Thoracic aorta (tissue), 2 donors: ENCODE measurements at regions not wholly inside any gene's neighbourhood (a gene's known extent, or its start where the extent isn't known, plus 50 kb on each side); places are given as distances from the start of the nearest gene placed in this dataset.
"Not testable (repeated sequence)": the region's sequence is repeated elsewhere in the genome, so short reads cannot be mapped to it uniquely, and the experiment has no call there.

Source experiments
- ATAC-seq: fragments of 150-250 bp; one replicate; pipeline ENCODE4 v1.8.0; 2017; ENCODE audit warnings: low read depth; ENCODE audit not compliant: insufficient number of reproducible peaks, low FRiP score
- DNase-seq: peaks from one replicate; pipeline ENCODE4 v3.0.0-alpha.2; 2020; ENCODE audit warnings: low spot score
- H3K27ac ChIP-seq, 2 donors: fragments of 200-600 bp; sonication (generic); 1 replicate in 1 of 2; 2 replicates in 1 of 2; pipeline ENCODE4 v1.5.1; 2016; ENCODE audit warnings: mild to moderate bottlenecking in 2 of 2, moderate library complexity in 2 of 2
- H3K27me3 ChIP-seq: fragments of 200-600 bp; sonication (generic); replicated peaks from 2 replicates; pipeline ENCODE4 v1.6.0; 2016; ENCODE audit warnings: mild to moderate bottlenecking; ENCODE audit not compliant: insufficient read depth
- H3K36me3 ChIP-seq: fragments of 200-600 bp; sonication (generic); one replicate; pipeline ENCODE4 v1.5.1; 2016
- H3K4me1 ChIP-seq, 2 donors: fragments of 200-600 bp; sonication (generic); 1 replicate in 1 of 2; 2 replicates in 1 of 2; pipeline versions ENCODE4 v1.5.1 to v1.6.0; 2016; ENCODE audit warnings: low read depth in 2 of 2, mild to moderate bottlenecking in 1 of 2; ENCODE audit not compliant: control insufficient read depth in 1 of 2
- H3K4me3 ChIP-seq: fragments of 200-600 bp; sonication (generic); 2 replicates; pipeline ENCODE4 v1.5.1; 2016; ENCODE audit warnings: mild to moderate bottlenecking
- H3K9me3 ChIP-seq: fragments of 200-600 bp; sonication (generic); 2 replicates; pipeline ENCODE4 v1.5.1; 2016
- TF ChIP-seq, protein P1 (sequence below): fragments of 200-600 bp; sonication (generic); IDR thresholded peaks from one replicate; pipeline ENCODE4 v1.5.1; 2019; ENCODE audit warnings: antibody characterized with exemption

DNA sequence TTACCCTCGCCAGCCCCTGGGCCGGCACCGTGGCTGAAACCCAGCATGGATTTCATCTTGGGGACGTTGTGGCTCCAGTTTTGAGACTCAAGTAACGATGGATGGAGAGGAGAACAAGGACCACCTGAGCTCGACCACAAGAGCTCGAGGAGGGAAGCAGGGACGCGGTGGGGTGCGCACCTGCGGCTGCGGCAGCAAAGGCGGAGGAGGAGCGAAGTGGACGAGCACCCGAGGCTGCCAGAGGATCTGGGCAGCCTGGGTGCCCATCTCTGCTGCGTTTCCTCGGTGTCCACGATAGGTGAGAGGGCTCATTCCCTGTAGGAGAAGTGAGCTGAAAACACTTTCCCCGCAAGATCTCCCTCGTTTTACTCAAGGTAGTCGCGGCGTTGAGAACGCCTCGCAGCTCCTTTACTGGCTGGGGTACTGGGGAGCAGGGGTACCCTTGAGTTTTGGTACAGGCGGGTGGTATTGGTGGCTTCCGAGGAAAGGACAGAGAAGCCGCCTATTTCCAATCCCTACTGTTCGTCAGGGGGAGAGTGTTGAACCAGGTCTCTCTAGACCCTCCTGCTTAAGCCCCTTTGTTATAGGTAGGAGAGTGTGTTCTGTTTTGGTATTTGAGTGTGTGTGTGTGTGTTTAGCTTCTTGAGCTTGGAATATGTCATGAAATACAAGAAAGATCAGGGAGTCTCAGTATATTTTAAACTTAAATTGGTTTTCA, 137.7 kb downstream of the TRIM27 start:
- Histone ChIP-seq H3K36me3 (no peaks in the 10 kb centered on the region), H3K4me3 (no peak overlapping the region), H3K27me3 (peaks cover 16% of the 10 kb centered on the region), H3K27ac (no peak overlapping the region), H3K4me1 (peaks cover 0 to 5% of the 10 kb centered on the region in 2 donors), H3K9me3 (no peaks in the 10 kb centered on the region)
- TF ChIP-seq, protein P1, sequence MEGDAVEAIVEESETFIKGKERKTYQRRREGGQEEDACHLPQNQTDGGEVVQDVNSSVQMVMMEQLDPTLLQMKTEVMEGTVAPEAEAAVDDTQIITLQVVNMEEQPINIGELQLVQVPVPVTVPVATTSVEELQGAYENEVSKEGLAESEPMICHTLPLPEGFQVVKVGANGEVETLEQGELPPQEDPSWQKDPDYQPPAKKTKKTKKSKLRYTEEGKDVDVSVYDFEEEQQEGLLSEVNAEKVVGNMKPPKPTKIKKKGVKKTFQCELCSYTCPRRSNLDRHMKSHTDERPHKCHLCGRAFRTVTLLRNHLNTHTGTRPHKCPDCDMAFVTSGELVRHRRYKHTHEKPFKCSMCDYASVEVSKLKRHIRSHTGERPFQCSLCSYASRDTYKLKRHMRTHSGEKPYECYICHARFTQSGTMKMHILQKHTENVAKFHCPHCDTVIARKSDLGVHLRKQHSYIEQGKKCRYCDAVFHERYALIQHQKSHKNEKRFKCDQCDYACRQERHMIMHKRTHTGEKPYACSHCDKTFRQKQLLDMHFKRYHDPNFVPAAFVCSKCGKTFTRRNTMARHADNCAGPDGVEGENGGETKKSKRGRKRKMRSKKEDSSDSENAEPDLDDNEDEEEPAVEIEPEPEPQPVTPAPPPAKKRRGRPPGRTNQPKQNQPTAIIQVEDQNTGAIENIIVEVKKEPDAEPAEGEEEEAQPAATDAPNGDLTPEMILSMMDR = no peak
- DNase-seq = no peak
- no peak for ATAC-seq

DNA sequence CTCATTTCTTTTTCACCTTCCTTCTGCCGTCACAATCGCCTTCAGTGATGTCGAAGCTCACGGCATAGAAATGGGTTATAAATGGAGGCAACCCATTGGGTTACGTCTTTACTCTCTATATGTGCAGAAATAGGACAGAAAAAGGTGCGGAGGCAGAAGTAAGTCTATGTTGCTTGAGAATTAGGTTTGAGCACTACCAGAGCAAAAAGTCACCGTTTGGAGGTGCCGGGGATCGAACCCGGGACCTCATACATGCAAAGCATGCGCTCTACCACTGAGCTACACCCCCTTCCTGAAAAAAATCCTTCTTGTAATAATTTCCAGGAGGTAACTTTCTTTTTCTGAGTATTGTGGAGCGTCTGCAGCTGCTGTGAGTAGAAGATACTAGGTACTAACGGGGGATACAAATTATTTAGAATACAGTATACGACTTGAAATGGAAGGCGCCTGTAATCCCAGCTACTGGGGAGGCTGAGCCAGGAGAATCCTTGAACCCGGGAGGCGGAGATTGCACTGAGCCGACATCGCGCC, 134.2 kb downstream of the TRIM27 start:
- peaks cover 3% of the 10 kb centered on the region for H3K9me3 ChIP-seq
- peaks cover 8% of the 10 kb centered on the region for H3K27me3 ChIP-seq
- peak overlapping the region; percentile 29 for H3K4me3 ChIP-seq
- no peak for DNase-seq
- H3K36me3 ChIP-seq = no peaks in the 10 kb centered on the region
- ATAC-seq = no peak
- peaks cover 0 to 5% of the 10 kb centered on the region in 2 donors for H3K4me1 ChIP-seq
- H3K27ac ChIP-seq = no peak overlapping the region
- TF ChIP-seq, protein P1 = no peak

DNA sequence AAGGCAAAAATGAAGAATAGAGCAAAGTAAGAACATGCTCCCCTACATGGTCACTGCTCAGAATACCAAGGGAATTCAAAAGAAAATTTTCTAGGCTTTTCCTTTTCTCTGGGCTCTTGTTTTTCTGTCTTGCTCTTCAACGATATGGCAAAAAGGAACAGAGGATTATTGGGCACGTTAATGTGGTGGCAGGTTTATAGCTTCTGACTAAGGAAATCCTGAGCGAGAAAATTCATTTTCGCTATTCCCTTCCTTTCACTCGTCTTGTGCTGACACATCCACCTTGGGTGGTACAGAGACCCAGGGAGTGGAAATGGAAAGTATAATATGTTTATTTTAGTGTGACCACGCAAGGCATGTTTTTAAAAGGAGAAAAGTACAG, 132.8 kb downstream of the TRIM27 start:
- Histone ChIP-seq H3K4me3 (no peak overlapping the region), H3K36me3 (no peaks in the 10 kb centered on the region), H3K4me1 (peaks cover 0 to 5% of the 10 kb centered on the region in 2 donors), H3K27ac (no peak overlapping the region), H3K27me3 (peaks cover 8% of the 10 kb centered on the region), H3K9me3 (peaks cover 3% of the 10 kb centered on the region)
- no peak for DNase-seq
- no peak for ATAC-seq
- TF ChIP-seq, protein P1 = no peak

DNA sequence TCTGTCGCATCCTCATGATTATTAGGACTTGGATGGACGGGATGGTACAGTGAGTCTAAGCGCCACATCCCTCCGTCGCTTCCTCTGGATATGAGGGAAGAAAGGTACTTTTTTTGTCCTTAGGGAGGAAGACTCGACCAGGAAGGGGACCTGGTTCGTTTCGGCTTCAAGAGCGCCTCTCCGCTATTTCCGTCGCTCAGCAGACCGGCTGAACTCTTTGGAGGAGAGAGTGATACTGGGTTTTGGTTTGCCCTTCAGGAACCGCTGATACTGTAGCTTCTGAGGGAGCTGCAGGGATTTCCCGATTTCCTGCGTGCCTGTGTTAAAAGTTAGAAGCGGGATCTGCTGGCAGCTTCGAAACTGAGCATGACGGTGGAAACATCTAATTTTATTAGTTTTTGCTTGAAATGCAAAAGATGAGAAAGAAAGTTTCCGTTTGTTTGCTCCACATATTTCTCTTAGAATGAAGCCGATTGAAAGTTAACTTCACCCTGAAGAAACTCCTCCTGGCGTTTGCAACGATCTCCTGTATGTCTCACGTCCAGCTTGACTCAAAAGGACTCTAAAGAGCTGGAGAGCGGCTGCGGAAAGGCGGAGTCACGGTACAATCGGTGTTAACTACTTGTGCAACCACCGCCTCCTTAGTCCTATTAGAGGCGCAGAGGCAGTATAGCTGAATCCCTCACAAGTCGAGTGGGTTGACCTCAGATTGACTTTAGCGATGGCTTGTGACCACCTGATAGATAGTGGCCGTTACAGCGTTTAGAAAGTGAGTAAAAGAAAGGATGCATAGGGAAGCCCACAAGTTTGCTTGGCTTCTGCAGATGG, 129.4 kb downstream of the TRIM27 start:
- no peaks in the 10 kb centered on the region for H3K36me3 ChIP-seq
- peaks cover 3% of the 10 kb centered on the region for H3K9me3 ChIP-seq
- DNase-seq = no peak
- H3K4me1 ChIP-seq = peaks cover 0 to 5% of the 10 kb centered on the region in 2 donors
- no peak overlapping the region for H3K4me3 ChIP-seq
- no peak for ATAC-seq
- no peaks in the 10 kb centered on the region for H3K27me3 ChIP-seq
- no peak overlapping the region for H3K27ac ChIP-seq
- TF ChIP-seq, protein P1 = no peak

DNA sequence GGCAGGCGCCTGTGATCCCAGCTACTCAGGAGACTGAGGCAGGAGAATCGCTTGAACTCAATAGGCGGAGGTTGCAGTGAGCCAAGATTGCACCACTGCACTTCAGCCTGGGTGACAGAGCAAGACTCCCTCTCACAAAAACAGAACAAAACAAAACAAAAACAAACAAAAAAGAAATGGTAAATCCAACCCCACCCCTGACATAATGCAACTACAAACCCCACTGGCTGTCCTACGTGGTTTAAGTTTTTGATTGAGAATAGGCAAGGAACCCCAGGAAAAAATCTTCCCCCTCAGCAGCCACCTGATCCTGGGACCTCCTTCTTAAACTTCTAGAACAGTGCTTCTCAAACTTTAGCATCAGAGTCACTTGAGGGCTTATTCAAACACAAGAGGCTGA, 123.1 kb downstream of the TRIM27 start:
- not testable (repeated sequence) for H3K4me3 ChIP-seq, H3K36me3 ChIP-seq, H3K27ac ChIP-seq, H3K27me3 ChIP-seq, DNase-seq, ATAC-seq, H3K9me3 ChIP-seq, H3K4me1 ChIP-seq
